HG03442 (cell line): ENCODE measurements at regions not wholly inside any gene's neighbourhood (a gene's known extent, or its start where the extent isn't known, plus 50 kb on each side); places are given as distances from the start of the nearest gene placed in this dataset.
"Not testable (repeated sequence)": the region's sequence is repeated elsewhere in the genome, so short reads cannot be mapped to it uniquely, and the experiment has no call there.

Experiments
- ATAC-seq: cut with Tn5 transposase; IDR thresholded peaks from one replicate; pipeline ENCODE4 v1.9.1; 2021; ENCODE audit warnings: mild to moderate bottlenecking, moderate library complexity; ENCODE audit not compliant: unreplicated experiment

DNA sequence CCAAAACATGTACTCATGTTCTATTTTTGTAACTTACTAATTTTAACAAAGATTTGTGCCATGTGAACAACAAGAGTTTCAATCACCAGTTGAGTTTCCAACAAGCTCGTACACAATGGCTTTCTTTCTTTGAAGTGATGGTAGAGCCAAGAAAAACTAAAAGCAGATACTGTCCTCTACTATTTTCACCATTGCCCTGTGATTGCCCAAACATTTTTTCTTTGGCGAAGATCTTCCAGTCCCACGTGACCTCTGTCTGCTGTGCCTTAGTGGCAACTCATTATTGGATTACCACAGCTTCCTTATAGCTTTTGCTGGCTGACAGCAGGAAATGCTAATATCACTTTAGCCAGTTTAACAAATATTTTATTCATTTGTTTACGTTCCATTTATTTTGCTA is 1147.1 kb downstream of the STIM2 start:
- no peak for ATAC-seq

DNA sequence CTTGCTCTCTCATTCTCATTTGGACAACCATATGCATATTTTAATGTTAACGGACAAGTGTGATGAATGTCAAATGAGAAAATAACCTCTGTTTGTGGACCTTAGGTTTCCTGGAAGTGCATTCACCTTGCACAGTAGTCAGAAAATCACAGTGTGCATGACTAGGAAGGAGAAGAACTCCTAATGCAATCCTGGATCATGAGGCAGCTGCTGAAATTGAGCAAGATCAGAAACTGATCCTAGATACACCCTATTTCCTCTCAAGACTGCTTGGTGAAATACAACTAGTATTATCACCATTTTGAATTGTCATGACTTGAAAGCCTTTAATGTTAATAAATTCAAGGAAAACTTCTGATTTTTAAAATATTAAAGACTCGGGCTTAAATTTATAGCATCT is 1148.9 kb downstream of the STIM2 start:
- no peak for ATAC-seq

DNA sequence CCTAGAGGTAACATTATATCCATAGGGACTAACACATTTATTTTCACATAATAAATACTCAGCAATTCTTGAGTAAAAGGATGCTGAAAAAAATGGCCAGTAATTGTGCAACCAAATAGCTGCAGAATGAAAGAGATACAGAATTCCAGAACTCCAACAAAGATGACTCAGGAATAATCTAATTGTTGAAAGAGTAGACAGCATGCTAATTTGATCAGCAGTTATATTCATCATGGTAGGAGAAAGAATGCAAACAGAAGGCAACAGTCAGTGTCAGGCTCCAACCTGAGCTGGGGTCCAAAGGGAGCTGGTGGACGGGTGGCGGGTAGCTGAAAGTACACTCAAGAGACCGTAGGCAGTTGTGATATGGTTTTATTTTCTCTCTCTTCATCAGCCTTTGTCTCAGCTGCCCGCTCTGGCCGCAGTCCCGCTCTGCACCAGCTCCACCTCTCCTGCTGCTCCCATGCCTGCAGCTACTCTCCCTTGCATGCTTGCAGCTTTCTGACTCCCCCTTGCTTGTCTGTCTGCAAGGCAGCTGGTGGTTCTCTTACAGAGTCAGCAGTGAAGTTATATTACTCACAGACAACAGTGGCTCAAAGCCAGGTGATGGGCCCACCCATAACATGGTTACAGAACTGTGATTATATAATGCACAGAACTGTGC is 1150.1 kb downstream of the STIM2 start:
- no peak for ATAC-seq

DNA sequence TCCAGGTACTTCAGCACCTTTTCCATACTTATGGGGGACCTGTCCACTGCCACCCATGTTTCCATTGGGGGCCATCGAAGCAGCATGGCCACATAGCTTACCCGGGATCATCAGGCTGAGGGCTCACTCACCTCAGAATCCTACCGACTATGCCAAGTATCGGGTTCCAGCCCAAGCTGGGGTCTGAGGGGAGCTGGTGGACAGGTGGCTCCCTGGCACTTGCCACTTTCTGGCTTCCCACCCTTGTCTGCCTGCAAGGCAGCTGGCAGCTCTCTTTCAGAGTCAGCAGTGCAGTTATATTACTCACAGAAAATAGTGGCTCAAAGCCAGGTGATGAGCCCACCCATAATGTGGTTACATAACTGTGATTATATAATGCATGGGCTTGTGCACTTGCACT is 1153.8 kb downstream of the STIM2 start:
- ATAC-seq, result no peak

DNA sequence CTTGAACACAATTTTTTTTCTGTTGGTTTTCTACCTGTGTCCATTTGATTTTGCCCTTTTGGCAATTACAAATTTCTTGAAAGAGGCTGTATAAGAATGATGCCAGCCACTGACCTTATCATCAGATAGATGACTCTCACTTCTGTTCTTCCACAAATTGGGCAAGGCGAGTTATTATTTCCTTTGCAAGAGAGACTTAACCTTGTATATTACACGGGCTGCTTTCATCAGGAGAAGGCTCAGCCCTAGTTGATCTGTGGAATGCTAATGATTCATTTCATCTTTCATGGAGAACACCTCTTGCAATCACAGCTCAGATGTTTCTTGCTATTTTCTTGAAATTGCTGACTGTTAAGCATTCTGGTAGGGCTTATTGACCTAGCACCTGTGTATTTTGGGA is 1155.4 kb downstream of the STIM2 start:
- ATAC-seq, result no peak

DNA sequence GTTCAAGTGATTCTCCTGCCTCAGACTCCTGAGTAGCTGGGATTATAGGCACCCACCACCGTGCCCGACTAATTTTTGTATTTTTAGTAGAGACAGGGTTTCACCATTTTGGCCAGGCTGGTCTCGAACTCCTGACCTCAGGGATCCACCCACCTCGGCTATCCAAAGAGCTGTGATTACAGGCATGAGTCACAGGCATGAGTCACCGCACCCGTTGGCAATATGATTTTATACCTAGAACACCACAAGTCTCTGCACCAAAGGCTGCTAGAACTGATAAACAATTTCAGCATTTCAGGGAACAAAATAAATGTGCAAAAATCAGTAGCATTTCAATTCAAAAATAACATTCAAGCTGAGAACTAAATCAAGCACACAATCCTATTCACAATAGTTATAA is 1177.6 kb downstream of the STIM2 start:
- ATAC-seq, result not testable (repeated sequence)

DNA sequence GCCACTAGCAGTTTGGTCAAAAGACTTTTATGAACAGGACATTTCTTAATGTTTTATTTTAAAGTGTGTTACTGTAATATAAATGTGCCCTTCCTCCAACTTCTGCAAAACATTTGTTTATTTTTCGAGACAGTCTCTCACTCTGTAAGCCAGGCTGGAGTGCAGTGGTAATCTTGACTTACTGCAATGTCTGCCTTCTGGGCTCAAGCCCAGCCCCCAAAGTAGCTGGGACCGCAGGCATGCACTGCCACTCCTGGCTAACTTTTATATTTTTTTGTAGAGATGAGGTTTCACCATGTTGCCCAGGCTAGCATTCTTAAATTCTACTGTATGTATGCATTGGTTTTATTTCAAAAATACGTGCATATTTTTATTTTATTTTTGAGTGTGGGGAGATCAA is 1201.9 kb downstream of the STIM2 start:
- ATAC-seq, result no peak

DNA sequence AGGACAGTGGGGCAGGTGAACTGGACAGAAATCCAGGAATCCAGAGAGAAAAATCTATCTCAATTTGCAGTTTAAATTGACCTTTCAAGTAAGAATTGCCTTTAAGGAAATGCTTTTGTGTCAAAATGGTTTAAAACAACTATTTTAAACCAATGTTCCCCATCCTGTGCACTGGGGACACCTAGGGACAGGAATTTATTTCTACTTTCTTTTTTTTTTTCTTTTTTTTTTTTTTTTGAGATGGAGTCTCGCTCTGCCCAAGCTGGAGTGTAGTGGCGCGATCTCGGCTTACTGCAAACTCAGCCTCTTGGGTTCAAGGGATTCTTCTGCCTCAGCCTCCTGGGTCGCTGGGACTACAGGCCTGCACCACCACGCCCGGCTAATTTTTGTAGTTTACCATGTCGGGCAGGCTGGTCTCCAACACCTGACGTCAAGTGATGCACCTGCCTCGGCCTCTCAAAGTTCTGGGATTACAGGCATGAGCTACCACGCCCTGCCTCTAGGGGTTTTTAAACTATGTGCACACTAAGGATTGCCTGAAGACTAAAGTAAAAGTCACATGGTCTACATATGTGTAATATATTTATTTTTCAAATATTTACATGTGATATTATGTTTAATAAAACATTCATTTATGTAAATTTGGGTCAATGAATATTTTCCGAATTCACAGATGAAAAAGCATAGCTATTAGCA is 1213.4 kb downstream of the STIM2 start:
- no peak for ATAC-seq

DNA sequence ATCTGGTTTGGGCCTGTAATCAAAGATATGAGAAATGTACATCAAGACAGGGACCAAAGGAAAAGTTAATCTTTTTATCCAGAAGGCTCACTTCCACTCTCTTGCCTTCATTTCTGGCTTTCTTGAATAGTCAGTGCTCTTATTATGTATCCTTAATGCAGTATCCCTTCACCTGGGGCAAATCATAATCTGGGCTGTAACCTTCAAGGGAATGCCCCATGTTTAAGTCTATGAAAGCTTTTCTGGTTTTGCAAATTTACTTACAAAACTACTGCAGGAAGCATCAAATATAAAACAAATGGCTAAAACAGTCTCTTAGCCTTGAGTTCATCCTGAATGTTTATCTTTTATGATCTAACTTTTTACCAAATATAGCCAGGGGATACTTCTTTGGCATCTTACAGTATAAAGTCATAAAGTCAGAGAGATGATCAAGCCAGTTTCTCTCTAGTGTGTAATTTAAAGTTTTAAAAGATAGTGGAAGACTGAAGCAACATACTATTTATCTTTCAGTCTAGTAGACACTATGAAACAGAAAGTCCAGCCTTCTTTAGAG is 1214.8 kb downstream of the STIM2 start:
- no peak for ATAC-seq

DNA sequence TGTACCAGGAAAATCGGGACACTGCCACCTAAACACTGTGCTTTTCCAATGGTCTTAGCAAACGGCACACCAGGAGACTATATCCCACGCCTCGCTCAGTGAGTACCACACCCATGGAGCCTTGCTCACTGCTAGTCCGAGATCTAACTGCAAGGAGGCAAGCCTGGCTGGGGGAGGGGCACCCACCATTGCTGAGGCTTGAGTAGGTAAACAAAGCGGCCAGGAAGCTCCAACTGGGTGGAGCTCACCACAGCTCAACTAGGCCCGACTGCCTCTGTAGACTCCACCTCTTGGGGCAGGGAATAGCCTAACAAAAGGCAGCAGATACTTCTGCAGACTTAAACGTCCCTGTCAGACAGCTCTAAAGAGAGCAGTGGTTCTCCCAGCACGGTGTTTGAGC is 1216.6 kb downstream of the STIM2 start:
- ATAC-seq, result not testable (repeated sequence)

DNA sequence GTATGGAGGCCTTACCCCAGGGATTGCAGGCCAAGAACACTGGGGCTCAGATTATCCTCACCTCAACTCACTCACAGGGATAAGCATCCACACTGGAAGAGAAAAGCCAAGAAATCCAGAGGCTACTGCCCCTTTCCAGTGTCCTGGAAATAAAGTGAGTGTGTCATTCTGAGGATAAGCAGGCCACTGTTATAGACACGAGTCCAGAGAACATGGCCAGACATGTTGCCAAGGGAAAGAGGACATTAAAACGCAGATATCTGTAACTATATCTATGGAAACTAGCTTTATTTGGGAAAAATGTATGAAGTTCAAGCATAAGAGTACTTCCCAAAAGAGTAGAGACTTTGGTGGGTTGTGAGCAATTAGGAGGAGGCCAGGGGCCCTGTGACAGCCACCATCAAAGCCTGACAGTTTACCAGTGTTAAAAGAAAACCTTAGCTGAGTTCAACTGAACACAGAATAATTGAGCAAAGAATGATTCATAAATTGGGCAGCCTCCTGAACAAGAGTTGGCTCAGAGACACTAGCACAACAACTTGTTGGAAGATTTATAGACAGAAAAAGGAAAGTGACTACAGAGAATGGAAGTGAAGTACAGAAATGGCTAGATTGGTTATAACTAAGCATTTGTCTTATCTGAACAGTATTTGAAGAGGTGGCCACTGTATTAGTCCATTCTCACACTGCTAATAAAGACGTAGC is 1222.2 kb downstream of the STIM2 start:
- ATAC-seq, result no peak

DNA sequence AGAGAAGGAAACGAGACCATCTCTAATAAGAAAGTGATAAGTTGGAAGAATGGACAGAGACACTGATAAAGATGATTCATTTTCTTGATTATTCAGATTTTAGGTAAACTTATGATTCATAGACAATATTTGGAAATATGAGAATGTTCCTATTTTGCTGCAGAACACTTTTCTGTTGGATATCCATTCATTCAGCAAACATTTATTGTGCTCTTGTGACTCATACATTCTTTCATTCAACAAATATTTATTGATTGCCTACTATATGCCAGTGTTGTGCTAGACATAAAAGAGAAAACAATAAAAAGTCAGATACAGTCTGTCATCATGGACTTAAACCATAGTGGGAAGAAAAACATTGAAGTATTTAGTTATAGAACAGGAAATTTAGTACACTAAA is 1232.0 kb downstream of the STIM2 start:
- no peak for ATAC-seq

DNA sequence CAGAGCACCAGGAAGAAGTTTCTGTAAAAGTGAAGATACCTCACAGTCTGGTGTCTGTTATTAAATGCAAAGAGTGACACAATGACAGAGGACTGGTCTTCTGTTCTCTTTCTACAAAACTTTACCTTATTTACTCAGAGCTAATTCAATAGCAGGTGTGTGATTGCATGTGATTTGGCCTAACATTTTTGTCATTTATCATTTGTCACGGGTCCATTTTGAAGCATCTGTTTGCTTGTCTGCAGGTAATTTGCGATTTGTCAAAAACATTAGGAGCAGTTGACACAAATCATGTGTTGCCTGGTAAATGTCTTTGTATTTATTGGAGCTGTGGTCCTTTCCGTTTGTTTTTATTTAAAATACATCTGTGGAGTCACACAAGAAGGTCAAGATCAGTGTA is 1232.4 kb downstream of the STIM2 start:
- ATAC-seq, result no peak

DNA sequence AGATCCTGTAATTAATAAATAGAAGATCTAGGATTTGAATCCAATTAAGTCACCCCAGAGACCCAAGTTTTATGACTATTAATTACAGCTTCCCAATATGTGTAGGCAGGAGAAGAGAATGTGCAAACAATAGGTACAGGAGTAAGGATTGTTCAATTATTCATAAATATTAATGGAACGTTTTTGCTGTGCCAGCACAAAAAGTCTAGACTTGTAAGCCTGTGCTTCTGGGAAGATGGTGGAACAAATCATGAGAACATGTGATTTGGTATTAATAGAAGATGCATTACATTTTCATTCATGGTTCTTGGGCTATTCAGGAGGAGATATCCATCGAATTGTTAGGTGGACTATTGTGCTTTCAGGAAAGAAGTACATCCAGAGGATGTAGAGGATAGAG is 1240.9 kb downstream of the STIM2 start:
- no peak for ATAC-seq

DNA sequence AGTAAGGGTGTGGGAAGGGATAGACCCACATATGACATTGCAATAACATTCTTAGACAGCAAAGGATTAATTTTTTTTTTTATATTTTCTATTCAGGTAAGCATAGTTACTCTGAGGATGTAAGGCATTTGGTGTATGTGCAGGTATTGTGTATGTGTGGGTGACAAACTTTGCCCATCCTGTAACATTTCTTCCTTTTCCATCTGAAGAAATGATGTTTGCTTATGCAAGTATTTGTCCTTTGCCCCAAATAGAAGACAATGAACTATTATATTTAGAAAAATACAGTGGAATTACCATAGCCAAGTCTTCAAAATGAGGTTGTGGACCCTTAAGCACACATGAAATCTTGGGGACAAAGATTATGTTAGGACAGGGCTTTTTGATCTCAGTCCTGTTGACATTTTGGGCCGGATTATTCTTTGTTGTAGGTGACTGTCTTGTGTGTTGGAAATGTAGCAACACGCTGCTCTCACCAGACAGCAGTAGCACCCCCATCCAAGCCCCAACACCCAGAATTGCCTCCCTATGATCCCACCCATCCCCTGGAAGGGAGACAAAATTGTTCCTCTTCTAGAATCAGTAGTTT is 1244.7 kb downstream of the STIM2 start:
- no peak for ATAC-seq

DNA sequence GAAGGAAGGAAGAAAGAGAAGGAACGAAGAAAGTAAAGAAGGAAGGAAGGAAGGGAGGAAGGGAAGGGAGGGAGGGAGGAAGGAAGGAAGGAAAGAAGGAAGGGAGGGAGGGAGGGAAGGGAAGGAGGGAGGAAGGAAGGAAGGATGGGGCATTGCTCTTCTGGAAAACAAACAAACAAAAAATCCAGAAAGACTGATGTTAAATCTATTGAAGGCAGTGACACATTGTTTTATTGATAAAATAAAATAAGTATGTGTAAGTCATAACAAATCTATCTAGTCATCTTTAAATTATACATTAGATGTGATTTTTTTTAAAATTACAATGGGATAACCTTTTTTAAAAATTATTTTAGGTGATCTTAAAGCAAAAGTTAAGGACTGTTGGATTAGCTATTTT is 1245.5 kb downstream of the STIM2 start:
- no peak for ATAC-seq

DNA sequence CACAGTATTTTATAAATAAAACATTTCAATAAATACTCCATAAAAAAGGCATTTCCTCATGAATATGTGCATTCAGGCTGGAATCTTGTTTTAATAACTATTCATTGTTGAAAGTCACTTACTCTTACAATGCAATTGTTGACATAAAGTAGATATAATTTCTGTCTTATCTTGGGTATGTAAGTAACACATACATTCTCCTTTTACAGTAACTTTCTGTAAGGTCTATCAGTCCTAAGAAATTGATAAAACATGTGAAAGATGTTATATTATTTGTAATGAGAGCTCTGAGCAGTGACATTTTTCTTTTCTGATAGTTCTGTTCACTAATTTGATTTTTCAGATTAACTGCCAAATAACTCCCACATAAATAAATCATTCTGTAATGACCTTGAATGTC is 1249.2 kb downstream of the STIM2 start:
- ATAC-seq, result no peak

DNA sequence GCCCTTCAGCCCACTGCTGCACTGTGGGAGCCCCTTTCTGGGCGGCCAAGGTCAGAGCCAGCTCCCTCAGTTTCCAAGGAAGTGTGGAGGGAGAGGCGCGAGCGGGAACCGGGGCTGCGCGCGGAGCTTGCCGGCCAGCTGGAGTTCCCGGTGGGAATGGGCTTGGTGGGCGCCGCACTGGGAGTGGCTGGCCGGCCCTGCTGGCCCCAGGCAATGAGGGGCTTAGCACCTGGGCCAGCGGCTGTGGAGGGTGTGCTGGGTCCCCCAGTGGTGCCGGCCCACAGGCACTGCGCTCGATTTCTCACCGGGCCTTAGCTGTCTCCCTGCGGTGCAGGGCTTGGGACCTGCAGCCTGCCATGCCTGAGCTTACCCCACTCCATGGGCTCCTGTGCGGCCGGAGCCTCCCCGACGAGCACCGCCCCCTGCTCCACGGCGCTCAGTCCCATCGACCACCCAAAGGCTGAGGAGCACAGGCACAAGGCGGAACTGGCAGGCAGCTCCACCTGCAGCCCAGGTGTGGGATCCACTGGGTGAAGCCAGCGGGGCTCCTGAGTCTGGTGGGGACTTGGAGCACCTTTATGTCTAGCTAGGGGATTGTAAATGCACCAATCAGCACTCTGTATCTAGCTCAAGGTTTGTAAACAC is 1252.2 kb downstream of the STIM2 start:
- not testable (repeated sequence) for ATAC-seq

DNA sequence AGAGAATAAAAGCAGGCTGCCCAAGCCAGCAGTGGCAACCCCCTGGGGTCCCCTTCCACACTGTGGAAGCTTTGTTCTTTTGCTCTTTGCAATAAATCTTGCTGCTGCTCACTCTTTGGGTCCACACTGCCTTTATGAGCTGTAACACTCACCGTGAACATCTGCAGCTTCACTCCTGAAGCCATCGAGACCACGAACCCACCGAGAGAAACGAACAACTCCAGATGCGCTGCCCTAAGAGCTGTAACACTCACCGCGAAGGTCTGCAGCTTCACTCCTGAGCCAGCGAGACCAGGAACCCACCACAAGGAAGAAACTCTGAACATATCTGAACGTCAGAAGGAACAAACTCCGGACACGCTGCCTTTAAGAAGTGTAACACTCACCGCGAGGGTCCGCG is 1252.9 kb downstream of the STIM2 start:
- ATAC-seq, result not testable (repeated sequence)

DNA sequence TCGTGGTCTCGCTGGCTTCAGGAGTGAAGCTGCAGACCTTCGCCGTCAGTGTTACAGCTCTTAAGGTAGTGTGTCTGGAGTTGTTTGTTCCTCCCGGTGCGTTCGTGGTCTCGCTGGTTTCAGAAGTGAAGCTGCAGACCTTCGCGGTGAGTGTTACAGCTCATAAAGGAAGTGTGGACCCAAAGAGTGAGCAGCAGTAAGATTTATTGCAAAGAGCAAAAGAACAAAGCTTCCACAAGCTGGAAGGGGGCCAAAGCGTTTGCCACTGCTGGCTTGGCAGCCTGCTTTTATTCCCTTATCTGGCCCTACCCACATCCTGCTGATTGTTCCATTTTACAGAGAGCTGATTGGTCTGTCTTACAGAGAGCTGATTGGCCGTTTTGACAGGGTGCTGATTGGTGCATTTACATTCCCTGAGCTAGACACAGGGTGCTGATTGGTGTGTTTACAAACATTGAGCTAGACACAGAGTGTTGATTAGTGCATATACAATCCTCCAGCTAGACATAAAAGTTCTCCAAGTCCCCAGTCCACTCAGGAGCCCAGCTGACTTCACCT is 1256.0 kb downstream of the STIM2 start:
- ATAC-seq, result not testable (repeated sequence)
